ENCODE measurements at regions not wholly inside any gene's neighbourhood (a gene's known extent, or its start where the extent isn't known, plus 50 kb on each side); places are given as distances from the start of the nearest gene placed in this dataset.

- TF ChIP-seq POLR2A (IDR thresholded peaks at IDR 0.05; ENCODE audit: low read depth, low read length) (no peak), EZH2 (IDR thresholded peaks at IDR 0.05; ENCODE audit: borderline replicate concordance, low read depth, low read length, severe bottlenecking) (no peak), CTCF (IDR thresholded peaks at IDR 0.05; ENCODE audit: extremely low read depth in 1 of 2, insufficient read depth in 1 of 2, low read depth in 1 of 2, low read length in 2 of 2) (no peak), POLR2AphosphoS5 (IDR thresholded peaks at IDR 0.05; ENCODE audit: insufficient read depth, low read depth, low read length) (no peak), GATA2 (IDR thresholded peaks at IDR 0.05; ENCODE audit: insufficient read depth, insufficient read length, low read depth, low read length) (no peak), JUN (IDR thresholded peaks at IDR 0.05; ENCODE audit: borderline replicate concordance, insufficient read depth, insufficient read length, low read depth) (no peak)
Measured at GRCh38 chrX:3960952-3961351, 247.5 kb upstream of the PRKX start.
